Dermis blood vessel endothelial cell (primary cell): ENCODE measurements at regions not wholly inside any gene's neighbourhood (a gene's known extent, or its start where the extent isn't known, plus 50 kb on each side); places are given as distances from the start of the nearest gene placed in this dataset.
A peak's percentile ranks its signal among the peaks of the same experiment; 100 is the strongest.
"Not testable (repeated sequence)": the region's sequence is repeated elsewhere in the genome, so short reads cannot be mapped to it uniquely, and the experiment has no call there.

Source experiments
- DNase-seq: peaks from one replicate; pipeline ENCODE4 v3.0.0; 2010

DNA sequence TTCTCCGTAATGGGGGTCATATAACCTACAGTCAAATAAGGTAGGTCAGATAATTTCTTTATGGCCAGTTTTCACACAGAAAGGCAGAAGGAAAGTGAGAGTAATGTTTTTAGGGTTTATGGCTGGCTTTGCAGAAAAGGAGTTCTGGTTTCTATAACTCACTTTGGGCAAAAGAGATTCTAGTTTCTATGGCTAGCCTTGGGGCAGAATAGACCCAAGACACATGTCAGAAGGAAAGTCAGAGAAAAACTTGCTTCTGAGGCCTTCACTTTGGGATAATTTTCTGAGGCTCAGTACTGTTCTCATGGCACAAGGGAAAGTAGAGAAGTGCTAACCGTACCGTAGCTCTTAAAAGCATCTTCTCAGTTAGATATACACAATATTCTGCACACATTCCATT is 1145.3 kb downstream of the EFNA5 start:
- DNase-seq: no peak

DNA sequence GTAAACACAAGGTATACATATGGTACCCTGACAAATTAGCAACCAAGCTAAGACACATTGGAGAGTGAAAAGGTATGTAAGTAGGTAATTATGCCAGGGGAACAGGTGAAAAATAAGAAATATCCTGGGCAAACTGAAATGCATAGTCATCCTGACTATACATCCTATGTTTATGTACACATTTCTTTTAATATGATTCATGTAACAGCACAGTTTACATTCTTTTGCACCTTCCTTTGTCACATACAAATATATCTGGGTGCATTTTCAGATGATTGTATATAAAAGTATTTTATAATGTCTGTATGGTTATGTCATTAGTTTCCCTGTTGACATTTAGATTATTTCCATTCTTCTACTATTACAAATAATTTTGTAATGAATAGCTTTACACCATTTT is 1146.9 kb downstream of the EFNA5 start:
- no peak for DNase-seq

DNA sequence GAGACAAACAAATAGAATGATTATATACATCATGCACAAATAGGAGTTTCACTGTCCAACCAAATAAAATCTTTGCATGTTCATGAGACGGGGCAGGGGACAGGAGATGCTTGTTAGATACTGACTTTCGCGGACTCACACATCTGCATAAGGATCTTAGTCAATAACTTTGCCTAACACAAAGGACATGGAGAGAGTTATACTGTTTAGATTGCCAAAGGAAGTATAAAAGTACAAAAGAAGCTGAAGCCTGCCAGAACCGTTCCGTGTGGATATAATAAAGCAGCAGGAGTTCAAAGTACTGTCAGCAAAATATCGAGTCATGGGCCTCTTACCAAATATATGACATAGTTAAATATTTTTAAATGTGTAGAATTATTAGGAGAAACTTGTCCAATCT is 1148.4 kb downstream of the EFNA5 start:
- DNase-seq: peak; percentile 1

DNA sequence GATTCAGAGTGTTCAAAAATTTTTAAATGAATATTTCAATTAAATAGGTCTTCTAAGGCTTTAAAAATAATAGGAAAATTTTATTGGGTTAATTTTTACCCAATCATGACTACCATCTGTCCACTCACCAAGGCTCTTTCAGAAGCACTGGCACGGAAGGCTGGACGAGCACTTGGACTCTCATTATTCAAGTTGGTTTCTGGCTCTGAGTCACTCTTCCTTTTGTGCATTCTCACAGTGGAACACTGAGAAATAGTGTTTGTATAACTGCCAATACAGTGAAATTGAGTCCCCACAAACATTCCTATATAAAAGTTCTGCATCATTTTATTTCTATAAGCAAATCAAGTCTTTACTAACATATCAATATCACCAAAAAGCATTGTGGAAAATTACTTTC is 1149.0 kb downstream of the EFNA5 start:
- peak; percentile 56 for DNase-seq

DNA sequence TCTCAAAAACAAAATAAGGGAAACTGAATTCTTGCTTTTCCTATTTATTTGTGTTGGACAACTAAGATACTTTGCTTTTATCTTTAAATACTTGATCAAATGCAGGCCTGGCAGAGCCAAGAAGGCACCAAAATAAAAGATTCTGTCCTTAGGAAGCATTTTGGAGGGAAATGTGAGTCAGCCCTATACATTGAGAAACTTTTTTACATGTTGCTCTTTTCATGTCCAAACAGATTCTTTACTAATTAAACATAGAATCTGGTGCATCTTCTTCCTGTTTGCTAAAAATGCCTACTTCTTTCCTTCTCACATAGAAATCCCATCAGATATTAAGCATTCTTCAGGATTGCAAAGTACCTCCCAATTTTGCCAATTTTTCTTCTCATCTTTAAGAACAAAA is 1160.4 kb downstream of the EFNA5 start:
- DNase-seq: no peak

DNA sequence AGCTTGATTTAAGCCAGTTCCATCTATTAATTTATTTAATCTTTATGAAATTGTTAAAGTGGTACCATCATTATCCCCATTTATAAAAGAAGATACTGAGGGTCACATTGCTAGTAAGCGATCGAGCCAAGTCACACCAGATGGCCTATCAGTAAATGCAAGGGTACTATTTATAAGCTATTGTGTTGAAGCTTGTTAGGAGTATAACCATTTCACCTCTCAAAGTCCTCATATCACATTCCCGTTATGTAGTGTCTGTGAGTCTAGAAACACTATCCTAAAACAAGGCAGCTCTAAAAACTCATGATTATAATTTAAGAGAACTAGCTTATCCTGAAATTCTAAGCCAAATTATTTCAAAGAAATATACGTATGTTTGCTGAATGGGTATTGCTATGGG is 1161.8 kb downstream of the EFNA5 start:
- no peak for DNase-seq

DNA sequence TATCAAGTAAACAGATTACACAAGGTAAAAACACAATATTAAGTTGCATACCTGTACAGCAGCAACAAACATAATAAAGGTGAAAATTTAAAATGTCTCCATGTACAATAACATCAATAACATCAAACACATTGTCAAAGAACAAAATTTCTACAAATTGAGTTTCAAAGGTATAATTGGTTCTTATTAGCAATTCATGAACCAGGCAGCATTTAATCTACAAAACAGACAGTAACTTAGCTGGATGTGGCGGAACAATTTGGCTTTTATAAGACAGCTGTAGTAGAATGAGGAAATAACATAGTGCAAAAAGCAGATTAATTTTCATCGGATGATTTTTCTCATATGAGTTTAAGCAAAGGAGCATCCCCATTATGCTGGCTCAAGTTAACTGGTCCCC is 1176.8 kb downstream of the EFNA5 start:
- DNase-seq: no peak

DNA sequence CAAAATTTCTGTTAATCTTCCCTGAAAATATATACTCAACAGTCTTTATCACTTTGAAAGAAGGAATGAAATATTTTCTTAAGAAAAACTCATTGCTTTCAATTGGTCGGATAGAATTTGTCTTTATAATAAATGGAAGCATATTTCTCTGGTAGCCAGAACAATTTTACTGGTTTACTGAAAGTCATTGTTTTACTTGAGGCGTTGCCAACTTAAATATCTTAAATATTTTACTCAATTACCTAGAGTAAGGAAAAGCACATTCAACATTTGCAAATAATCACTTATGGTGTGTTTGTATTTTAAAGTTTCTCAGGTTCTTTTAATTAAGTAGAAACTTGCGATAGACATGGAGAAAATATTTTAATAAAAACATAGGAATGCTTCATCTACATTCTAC is 1181.7 kb downstream of the EFNA5 start:
- DNase-seq: no peak

DNA sequence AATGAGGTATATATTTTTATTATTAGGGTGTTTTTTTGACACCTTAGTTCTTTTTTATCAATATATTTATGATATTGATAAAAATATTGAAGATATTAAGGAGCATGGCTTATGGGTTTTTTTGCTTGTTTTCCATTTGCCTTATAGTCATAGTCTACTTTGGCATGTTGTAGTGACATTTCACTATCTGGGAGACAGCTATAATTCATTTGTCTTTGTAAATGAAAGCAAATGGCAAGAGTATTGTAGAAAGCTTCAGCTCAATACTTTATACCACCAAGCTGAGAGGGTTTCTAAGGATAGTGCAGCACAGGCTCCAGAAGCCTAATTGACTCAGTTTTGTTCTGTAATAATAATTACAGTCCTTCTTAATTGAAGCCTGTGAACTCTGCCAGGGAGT is 1182.3 kb downstream of the EFNA5 start:
- no peak for DNase-seq

DNA sequence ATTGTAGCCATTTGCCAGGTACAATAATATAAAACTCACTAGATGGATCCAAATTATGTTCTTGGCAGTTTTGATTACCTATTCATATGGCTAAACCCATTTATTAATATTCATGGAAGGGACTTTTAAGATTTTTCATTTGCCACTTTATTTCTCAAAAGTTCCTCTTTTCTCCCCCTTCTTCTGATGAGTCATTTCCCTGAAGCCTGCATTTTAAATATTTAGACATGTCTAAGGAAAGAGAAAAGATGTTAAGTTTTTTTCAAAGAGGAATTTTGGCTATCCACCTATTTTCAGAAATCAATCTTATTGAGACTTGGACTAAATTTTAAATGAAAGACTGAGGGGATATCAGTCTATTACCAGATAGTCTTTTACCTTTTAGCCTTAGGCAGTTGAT is 1189.4 kb downstream of the EFNA5 start:
- DNase-seq: no peak

DNA sequence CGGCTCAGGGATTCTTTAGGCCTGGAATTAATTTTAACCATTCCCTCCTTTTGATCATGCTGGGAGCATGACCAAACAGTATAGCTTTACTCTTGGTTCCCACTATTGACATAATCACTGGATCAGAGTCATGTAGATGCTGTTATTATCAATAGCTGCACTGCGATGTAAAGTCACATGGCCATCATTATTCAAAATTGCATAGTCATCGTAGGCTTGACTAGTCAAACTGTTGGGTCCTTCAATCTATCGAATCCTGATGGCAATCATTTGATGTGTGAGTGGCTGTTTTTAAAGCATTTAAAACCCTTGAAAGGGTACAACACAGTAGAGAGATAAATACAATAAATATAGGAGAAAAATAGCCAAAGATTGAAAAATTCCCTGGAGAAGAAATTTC is 1194.1 kb downstream of the EFNA5 start:
- DNase-seq: no peak

DNA sequence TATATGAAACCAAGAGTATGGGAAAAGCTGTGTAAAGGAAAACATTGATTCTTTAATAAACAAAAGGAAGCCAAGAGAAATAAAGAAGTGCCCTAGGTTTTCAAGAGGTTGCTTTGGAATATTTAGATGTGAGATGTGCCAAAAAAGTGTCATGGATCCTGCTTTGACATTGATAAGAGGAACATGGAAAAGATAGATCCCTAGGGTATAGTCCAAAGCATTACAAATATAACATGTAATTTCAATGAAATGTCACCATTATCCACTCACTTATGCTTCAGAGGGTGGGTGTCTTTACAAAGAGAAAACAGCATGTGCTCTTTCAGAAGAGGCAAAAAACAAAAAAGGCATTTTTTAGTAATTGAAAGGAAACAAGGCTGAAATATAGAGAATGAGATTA is 1196.7 kb downstream of the EFNA5 start:
- no peak for DNase-seq

DNA sequence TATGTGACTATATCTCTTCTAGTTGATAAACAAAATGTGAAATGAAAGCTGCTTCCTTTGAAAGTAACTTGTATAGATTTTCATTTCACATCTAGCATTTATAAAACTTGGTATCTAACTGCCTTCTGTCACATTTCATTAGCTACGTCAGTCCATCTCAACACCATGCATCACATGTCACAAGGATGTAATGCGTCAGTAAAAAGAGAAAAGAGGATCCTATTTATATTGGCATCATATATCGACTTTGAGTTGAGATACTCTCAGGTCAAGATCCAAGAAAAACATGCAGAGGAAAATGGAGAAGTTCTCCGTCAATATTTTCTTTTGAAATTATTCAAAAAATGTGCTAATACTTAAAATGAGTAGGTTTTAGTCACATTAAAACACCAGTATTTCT is 1211.2 kb downstream of the EFNA5 start:
- DNase-seq: peak; percentile 1

DNA sequence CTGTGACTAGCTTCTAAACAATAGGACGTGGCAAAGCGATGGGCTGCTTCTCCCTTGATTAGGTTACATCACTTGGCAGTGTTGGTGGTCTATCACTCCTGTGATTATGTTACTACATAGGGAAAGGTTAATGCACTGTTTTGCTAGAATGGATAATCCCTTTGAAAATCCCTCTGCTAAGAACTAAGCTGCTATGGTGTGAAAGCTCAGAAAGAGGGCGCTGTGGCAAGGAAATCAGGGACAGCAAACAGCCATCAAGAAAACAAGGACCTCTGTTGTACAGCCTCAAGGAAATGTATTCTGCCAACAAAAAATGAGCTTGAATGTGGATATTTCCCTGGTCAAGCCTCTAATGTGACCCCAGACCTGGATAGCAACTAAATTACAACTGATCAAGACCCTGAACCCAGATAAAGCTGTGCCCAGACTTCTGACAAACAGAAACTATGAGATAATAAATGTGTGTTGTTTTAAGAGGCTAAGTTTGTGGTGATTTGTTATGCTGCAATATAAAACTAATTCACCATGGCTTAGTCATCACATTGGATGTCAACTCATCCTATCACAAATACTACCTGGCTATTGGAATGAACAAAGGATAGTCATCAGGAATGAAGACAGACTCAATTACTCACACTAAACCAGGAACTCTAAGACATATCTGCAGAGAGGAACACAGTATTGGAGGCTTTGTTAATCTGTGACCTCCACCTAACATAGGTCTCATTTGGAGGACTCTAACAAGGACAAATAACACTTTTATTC is 1215.9 kb downstream of the EFNA5 start:
- peak; percentile 15 for DNase-seq

DNA sequence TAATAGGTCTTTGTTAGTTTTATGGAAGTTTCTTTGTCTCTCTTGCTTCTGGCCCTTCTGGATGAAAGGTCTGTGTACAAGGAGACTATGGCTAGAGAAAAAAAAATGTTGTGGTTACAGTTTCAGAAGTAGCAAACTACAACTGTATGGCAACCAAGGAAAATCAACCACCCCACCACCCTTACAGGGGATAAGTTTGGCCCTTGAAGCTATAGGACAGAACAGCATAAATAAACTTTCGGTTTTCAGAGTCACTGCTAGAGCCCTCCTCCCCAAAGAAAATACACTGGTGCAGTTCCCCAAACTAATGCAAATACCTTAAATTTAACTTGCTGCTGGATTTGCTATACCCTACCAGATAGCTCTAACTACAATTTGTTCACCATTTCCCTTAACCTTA is 1216.7 kb downstream of the EFNA5 start:
- no peak for DNase-seq

DNA sequence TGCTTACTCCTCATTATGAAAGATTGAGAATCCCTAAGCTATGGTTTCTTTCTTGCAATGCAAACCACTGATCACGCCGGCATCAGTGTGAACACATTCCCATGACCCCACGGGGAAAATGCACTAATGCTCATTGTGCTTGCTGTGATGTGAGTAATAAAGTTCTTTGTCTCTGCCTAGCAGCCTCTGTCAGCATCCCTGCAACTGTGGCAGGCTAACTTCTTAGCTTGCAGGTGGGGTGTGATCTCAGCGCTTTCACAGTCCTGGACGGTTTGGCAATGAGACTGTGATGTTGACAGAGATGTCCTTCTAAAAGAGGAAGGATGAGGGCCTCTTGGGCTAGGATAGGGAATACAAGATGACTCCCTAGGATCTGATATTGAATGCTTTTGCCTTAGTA is 1218.7 kb downstream of the EFNA5 start:
- DNase-seq: no peak

DNA sequence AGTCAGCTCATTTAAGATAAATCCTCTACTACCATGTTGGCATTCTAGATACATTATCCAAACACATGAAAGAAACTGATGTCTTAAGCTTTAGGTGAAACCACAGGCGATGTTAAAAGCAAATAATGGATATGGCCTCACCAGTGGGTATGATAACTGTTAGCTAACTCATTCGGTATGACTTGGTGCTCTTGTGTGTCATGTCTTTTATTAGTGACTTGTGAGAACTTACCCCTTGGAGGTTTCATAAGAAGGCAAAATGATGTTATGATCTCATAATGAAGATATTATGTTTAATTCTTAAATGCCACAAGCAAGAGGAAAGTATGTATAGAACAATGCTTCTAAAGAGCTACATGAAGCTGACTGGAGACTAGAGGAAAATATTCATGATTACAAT is 1227.0 kb downstream of the EFNA5 start:
- DNase-seq: no peak

DNA sequence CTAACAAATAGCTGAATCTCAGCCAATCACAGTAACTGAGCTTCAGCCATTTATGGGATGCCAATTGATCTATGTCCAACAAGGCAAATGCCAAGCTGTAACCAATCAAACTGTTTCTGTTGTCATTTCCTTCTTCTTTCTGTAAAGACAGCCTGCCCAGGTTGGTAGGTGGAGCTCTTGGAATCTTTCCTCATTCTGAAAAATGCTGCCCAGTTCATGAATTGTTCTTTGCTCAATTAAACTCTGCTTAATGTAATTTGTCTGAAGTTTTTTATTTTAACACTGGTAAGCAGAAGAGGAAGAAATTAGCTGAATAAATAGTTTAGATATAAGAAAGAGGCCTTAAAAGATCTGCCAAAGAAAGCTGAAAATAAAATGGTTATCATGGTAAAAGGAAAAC is 1235.6 kb downstream of the EFNA5 start:
- DNase-seq: no peak

DNA sequence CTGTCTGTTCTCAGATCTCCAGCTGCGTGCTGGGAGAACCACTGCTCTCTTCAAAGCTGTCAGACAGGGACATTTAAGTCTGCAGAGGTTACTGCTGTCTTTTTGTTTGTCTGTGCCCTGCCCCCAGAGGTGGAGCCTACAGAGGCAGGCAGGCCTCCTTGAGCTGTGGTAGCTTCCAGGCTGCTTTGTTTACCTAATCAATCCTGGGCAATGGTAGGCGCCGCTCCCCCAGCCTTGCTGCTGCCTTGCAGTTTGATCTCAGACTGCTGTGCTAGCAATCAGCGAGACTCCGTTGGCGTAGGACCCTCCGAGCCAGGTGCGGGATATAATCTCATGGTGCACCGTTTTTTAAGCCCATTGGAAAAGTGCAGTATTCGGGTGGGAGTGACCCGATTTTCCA is 1240.0 kb downstream of the EFNA5 start:
- DNase-seq: not testable (repeated sequence)

DNA sequence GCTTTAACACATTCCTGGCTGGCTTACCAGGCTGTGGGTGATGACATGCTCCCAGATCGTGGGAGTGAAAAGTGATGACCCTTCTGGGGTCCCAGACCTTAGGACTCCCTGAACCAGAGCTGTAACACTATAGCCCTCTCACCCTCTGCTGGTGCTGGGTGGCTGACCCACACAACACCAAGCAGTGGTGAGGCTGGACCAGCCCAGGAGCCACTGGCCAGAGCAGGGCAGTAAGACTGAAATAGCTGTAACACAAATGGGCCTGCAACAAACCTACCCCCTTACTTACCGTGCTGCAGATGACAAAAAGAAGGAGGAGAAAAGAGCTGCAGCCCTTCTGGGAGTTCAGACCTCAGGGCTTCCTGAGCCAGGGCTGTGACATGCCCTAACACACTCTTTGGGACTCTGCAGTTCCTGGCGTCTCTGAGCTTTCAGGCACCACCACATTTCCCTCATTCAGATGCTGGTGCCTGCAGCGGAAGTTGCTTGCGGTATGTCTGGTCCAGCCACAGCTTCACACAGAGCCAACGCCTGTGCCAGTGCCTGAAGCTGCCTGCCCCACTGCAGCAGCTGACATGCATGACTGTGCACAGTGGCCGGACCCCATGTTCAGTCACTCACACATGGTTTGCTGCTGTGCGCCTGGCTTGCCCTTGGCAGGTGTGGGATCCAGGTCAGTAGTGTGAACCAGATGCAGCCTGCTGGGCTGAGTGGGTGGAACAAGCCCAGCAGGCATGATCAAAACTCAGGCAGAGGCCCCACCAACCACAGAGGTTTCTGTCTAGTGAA is 1247.4 kb downstream of the EFNA5 start:
- no peak for DNase-seq

DNA sequence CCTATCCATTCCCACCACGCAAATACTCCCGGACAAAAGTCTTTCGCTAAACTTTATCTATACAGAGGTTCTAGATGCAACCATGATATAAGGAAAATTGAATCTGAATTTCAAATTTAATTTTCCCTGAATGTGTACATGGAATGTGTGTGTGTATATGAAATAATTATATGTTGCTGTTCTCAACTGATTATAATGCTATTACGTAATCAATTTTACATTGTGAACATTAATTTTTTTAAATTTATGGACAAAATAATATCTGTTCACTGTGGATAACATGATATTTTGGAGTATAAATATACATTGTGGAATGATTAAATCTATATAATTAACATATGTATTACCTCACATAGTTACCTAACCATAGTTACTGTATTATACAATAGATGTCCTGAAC is 1250.6 kb downstream of the EFNA5 start:
- DNase-seq: no peak

DNA sequence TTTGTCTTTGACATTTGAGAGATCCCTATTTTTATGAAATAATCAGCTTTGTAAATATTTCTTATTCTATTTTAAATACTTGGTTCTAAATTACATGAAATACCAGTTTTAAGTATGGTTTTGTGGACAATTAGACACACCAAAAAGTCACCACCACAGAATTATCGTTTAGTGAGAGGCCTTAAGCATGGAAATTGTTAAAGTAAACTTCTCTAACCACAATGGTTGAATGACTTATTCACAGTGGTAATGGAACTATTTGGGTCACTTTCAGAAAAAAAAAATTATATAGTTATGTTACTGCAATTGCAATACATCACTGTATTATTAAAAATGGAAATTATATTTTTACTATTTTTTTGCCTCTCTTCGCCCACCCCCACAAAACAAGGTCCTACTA is 1252.5 kb downstream of the EFNA5 start:
- DNase-seq: no peak

DNA sequence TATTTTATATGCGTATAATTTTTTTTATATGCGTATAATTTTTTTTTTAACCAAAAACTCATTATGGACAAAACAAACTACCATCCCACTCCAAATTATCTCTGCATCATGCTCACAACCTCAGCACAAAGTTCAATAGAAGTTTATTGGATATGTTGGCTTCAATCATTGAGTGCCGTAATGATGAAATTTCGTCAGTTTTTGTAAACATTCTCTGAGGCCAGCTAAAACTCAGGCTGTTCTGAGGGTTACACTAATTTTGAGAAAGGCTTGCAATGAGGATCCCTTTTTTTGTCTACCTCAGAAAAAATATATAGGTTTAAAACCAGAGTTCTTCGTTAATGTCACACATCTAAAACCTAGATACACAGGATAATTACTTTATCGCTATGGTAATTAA is 1253.2 kb downstream of the EFNA5 start:
- DNase-seq: no peak

DNA sequence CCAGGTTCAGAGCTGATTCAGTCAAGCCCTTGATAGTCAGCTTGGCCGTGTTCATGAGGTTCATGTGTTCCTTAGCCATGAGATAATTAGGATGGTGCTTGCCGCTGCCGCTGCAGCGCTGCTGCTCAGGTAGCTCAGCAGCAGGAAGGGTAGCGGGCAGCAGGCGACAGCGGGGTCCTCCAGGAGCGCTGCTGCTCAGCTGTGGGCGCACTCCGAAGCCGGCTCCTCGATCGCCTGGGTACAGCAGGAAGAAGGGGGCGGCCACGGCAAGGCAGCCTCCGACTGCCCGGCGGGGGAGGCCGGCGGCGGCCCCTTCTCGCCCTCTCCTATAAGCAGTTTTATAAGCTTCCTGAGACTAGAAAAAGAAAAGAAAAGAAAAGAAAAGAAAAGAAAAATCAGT is 1253.6 kb downstream of the EFNA5 start:
- no peak for DNase-seq

DNA sequence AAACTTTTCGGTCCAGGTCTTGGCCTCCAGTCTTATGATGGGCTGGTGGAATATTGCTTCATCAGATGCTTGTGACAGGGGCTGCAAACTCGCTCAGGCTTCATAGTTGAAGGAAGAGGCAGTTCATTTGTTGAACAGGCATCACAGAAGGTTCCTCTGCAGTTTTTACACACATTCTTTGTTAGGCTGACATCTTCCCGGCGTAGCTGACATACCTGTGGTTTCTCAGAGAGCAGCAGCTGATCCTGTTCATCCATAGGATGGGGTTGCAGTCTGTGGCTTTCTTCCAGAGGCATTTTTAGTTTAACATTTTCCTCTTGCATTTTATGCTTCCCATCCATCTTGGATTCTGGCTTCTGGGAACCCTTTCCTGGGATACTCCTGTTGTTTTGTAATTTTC is 1255.2 kb downstream of the EFNA5 start:
- DNase-seq: no peak
